ENCODE measurements at regions not wholly inside any gene's neighbourhood (a gene's known extent, or its start where the extent isn't known, plus 50 kb on each side); places are given as distances from the start of the nearest gene placed in this dataset.

- no peak for TF ChIP-seq CTCF (conservative IDR thresholded peaks at IDR 0.05; ENCODE audit: low read depth, low read length)
- no peak for TF ChIP-seq EZH2 (IDR thresholded peaks at IDR 0.05; ENCODE audit: low read length, unreplicated experiment)
- TF ChIP-seq EZH2phosphoT487 (IDR thresholded peaks at IDR 0.05; ENCODE audit: borderline replicate concordance, low read length): no peak
These were observed 660.6 kb downstream of the EFNB2 start for GRCh38 chr13:105874814-105875213.
